ENCODE measurements at regions not wholly inside any gene's neighbourhood (a gene's known extent, or its start where the extent isn't known, plus 50 kb on each side); places are given as distances from the start of the nearest gene placed in this dataset.

DNA sequence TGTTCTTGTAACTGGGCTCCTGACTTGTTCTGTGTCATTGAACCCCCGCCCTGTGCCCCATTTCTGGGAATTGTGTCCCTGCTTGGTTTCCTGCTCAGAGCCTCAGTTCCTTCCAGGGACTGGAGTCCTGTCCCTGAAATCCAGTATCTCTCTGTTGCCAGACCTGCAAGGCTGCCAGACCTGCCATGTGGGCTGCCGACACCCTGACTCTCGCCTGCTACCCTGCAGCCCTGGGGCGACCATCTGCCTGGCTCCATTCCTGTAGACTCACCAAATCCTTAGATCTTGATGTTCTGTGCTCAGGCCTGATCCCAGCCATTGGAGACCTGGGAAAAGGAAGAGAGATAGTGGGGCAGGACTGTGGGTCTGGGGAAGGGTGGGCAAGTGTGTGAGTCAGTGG lies 383.3 kb upstream of the PROX1 start:
- TF ChIP-seq, protein P1, sequence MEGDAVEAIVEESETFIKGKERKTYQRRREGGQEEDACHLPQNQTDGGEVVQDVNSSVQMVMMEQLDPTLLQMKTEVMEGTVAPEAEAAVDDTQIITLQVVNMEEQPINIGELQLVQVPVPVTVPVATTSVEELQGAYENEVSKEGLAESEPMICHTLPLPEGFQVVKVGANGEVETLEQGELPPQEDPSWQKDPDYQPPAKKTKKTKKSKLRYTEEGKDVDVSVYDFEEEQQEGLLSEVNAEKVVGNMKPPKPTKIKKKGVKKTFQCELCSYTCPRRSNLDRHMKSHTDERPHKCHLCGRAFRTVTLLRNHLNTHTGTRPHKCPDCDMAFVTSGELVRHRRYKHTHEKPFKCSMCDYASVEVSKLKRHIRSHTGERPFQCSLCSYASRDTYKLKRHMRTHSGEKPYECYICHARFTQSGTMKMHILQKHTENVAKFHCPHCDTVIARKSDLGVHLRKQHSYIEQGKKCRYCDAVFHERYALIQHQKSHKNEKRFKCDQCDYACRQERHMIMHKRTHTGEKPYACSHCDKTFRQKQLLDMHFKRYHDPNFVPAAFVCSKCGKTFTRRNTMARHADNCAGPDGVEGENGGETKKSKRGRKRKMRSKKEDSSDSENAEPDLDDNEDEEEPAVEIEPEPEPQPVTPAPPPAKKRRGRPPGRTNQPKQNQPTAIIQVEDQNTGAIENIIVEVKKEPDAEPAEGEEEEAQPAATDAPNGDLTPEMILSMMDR (IDR thresholded peaks at IDR 0.05; ENCODE audit: low read depth, low read length, poor library complexity, severe bottlenecking), result no peak
- no peak for TF ChIP-seq EZH2phosphoT487 (IDR thresholded peaks at IDR 0.05; ENCODE audit: borderline replicate concordance, low read length)
